ENCODE measurements at regions not wholly inside any gene's neighbourhood (a gene's known extent, or its start where the extent isn't known, plus 50 kb on each side); places are given as distances from the start of the nearest gene placed in this dataset.

GRCh38 chr4:133096972-133097371, 52.1 kb upstream of the PCDH10 start:
- no peak for DNase-seq

All from NCI-H187 treated with DMSO at 0.1 percent for 48 hours (cell line).